ENCODE measurements at regions not wholly inside any gene's neighbourhood (a gene's known extent, or its start where the extent isn't known, plus 50 kb on each side); places are given as distances from the start of the nearest gene placed in this dataset.
"Not testable (repeated sequence)": the region's sequence is repeated elsewhere in the genome, so short reads cannot be mapped to it uniquely, and the experiment has no call there.

- DNase-seq, result no peak
These were observed 244.8 kb upstream of the PROX1 start for GRCh38 chr1:213742992-213743391.

- DNase-seq, result no peak
These were observed 243.0 kb upstream of the PROX1 start for GRCh38 chr1:213744780-213745179.

GRCh38 chr1:213745451-213745850 lies 242.3 kb upstream of the PROX1 start:
- no peak for DNase-seq

GRCh38 chr1:213749558-213749957 lies 238.2 kb upstream of the PROX1 start:
- DNase-seq, result no peak

- DNase-seq, result no peak
These were observed 237.3 kb upstream of the PROX1 start for GRCh38 chr1:213750231-213751063.

- no peak for DNase-seq
These were observed 236.7 kb upstream of the PROX1 start for GRCh38 chr1:213751064-213751397.

- DNase-seq, result no peak
These were observed 228.2 kb upstream of the PROX1 start for GRCh38 chr1:213759359-213760181.

- no peak for DNase-seq
These were observed 225.8 kb upstream of the PROX1 start for GRCh38 chr1:213761845-213762407.

GRCh38 chr1:213767683-213768082 lies 220.1 kb upstream of the PROX1 start:
- no peak for DNase-seq

- no peak for DNase-seq
These were observed 215.4 kb upstream of the PROX1 start for GRCh38 chr1:213772128-213773063.

- no peak for DNase-seq
These were observed 213.8 kb upstream of the PROX1 start for GRCh38 chr1:213773975-213774374.

GRCh38 chr1:213776969-213777368 lies 210.8 kb upstream of the PROX1 start:
- no peak for DNase-seq

GRCh38 chr1:213779228-213779627 lies 208.5 kb upstream of the PROX1 start:
- DNase-seq, result no peak

GRCh38 chr1:213782941-213783672 lies 204.7 kb upstream of the PROX1 start:
- DNase-seq, result no peak

GRCh38 chr1:213783893-213784292 lies 203.9 kb upstream of the PROX1 start:
- no peak for DNase-seq

GRCh38 chr1:213786683-213787082 lies 201.1 kb upstream of the PROX1 start:
- DNase-seq, result no peak

GRCh38 chr1:213790565-213790964 lies 197.2 kb upstream of the PROX1 start:
- no peak for DNase-seq

GRCh38 chr1:213793482-213794067 lies 194.2 kb upstream of the PROX1 start:
- no peak for DNase-seq

GRCh38 chr1:213796525-213796924 lies 191.2 kb upstream of the PROX1 start:
- no peak for DNase-seq

GRCh38 chr1:213808288-213808687 lies 179.5 kb upstream of the PROX1 start:
- not testable (repeated sequence) for DNase-seq

- DNase-seq, result no peak
These were observed 170.6 kb upstream of the PROX1 start for GRCh38 chr1:213817156-213817555.

All from RPMI8226 (cell line).